Erythroblast (primary cell): ENCODE measurements at regions not wholly inside any gene's neighbourhood (a gene's known extent, or its start where the extent isn't known, plus 50 kb on each side); places are given as distances from the start of the nearest gene placed in this dataset.

Source experiments
- GATA1 ChIP-seq: IDR thresholded peaks from 2 replicates; pipeline ENCODE4 v1.6.1; 2011; ENCODE audit warnings: low read depth, mild to moderate bottlenecking, control low read depth, low read length, moderate library complexity
- POLR2A ChIP-seq: IDR thresholded peaks from 2 replicates; pipeline ENCODE4 v1.6.1; 2011; ENCODE audit warnings: mild to moderate bottlenecking, low read length

DNA sequence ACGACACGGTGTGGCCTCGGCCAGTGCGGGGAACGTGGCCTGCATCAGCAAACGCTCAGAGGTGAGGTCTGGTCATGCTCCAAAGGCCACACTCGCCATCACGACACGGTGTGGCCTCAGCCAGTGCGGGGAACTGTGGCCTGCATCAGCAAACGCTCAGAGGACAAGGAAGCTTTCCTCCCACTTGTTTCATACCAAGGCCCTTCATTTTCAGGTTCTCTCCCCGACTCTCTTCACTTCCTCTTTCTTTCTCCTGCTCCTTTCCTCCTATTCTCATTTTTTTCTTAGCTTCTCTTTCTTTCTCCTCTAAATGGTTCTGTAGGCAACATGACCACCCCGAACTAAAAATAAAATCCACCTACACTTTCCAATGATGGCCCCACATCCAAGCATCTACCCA, 384.4 kb upstream of the SHH start:
- no peak for TF ChIP-seq POLR2A
- TF ChIP-seq GATA1, result no peak
